Ascending aorta (tissue), 2 donors: ENCODE measurements at regions not wholly inside any gene's neighbourhood (a gene's known extent, or its start where the extent isn't known, plus 50 kb on each side); places are given as distances from the start of the nearest gene placed in this dataset.

Experiments used
- DNase-seq, 2 donors: peaks; one replicate each; pipeline ENCODE4 v3.0.0-alpha.2; 2019; ENCODE audit warnings: low spot score in 2 of 2
- H3K27ac ChIP-seq, 2 donors: fragments of 200-600 bp; sonication (generic); one replicate each; pipeline ENCODE4 v1.5.1; 2016 to 2017; ENCODE audit warnings: mild to moderate bottlenecking in 1 of 2
- H3K27me3 ChIP-seq: fragments of 200-600 bp; sonication (generic); one replicate; pipeline ENCODE4 v1.5.1; 2017
- H3K36me3 ChIP-seq, 2 donors: fragments of 200-600 bp; sonication (generic); one replicate each; pipeline ENCODE4 v1.5.1; 2016
- H3K4me1 ChIP-seq, 2 donors: fragments of 200-600 bp; sonication (generic); one replicate each; pipeline ENCODE4 v1.5.1; 2016 to 2017; ENCODE audit warnings: mild to moderate bottlenecking in 1 of 2
- H3K4me3 ChIP-seq, 2 donors: fragments of 200-600 bp; sonication (generic); one replicate each; pipeline ENCODE4 v1.5.1; 2016 to 2017; ENCODE audit warnings: mild to moderate bottlenecking in 1 of 2
- H3K9me3 ChIP-seq, 2 donors: fragments of 200-600 bp; sonication (generic); one replicate each; pipeline ENCODE4 v1.5.1; 2016
- CTCF ChIP-seq, 3 experiments: fragments of 200-600 bp in 2 of 3; fragments of 450-650 bp in 1 of 3; sonication (generic) in 2 of 3; IDR thresholded peaks; one replicate each; pipeline ENCODE4 v1.5.1; 2016 to 2019; ENCODE audit warnings: antibody characterized with exemption in 3 of 3, mild to moderate bottlenecking in 1 of 3, moderate library complexity in 1 of 3
- intact Hi-C: fragments of 100-400 bp; cut with DNase I; formaldehyde crosslinking; loops from one replicate; pipeline ENCODE4 v1.15.1; 2023

GRCh38 chr16:65547772-65548446 lies 426.0 kb upstream of the CDH11 start:
- no peak overlapping the region for H3K4me3 ChIP-seq
- intact Hi-C loops, result no loop called here
- H3K27me3 ChIP-seq, result no peaks in the 10 kb centered on the region
- peaks cover 0 to 11% of the 10 kb centered on the region in 2 donors for H3K4me1 ChIP-seq
- H3K27ac ChIP-seq, result no peak overlapping the region
- H3K36me3 ChIP-seq, result no peaks in the 10 kb centered on the region
- no peak for TF ChIP-seq CTCF (IDR thresholded peaks at IDR 0.05)
- DNase-seq, result no peak
- H3K9me3 ChIP-seq, result no peaks in the 10 kb centered on the region

- no peak for DNase-seq
- intact Hi-C loops, result no loop called here
- H3K36me3 ChIP-seq, result no peaks in the 10 kb centered on the region
- H3K27ac ChIP-seq, result no peak overlapping the region
- H3K4me1 ChIP-seq, result peaks cover 0 to 11% of the 10 kb centered on the region in 2 donors
- no peak for TF ChIP-seq CTCF (IDR thresholded peaks at IDR 0.05)
- no peaks in the 10 kb centered on the region for H3K27me3 ChIP-seq
- H3K4me3 ChIP-seq, result no peak overlapping the region
- H3K9me3 ChIP-seq, result no peaks in the 10 kb centered on the region
Observed at GRCh38 chr16:65546353-65546791, 424.5 kb upstream of the CDH11 start.

GRCh38 chr16:65545413-65545956 lies 423.6 kb upstream of the CDH11 start:
- H3K27me3 ChIP-seq, result no peaks in the 10 kb centered on the region
- intact Hi-C loops, result no loop called here
- no peak overlapping the region for H3K4me3 ChIP-seq
- no peak for TF ChIP-seq CTCF (IDR thresholded peaks at IDR 0.05)
- no peaks in the 10 kb centered on the region for H3K9me3 ChIP-seq
- no peaks in the 10 kb centered on the region for H3K36me3 ChIP-seq
- peaks cover 0 to 11% of the 10 kb centered on the region in 2 donors for H3K4me1 ChIP-seq
- no peak overlapping the region for H3K27ac ChIP-seq
- DNase-seq, result no peak

GRCh38 chr16:65543781-65544740 lies 422.2 kb upstream of the CDH11 start:
- Histone ChIP-seq H3K4me3 (no peak overlapping the region), H3K9me3 (no peaks in the 10 kb centered on the region), H3K27me3 (no peaks in the 10 kb centered on the region), H3K36me3 (no peaks in the 10 kb centered on the region), H3K27ac (no peak overlapping the region), H3K4me1 (peaks cover 0 to 8% of the 10 kb centered on the region in 2 donors)
- DNase-seq, result no peak
- TF ChIP-seq CTCF (IDR thresholded peaks at IDR 0.05), result no peak
- intact Hi-C loops, result no loop called here

GRCh38 chr16:65541646-65542045 lies 419.8 kb upstream of the CDH11 start:
- Histone ChIP-seq H3K4me3 (no peak overlapping the region), H3K4me1 (peaks cover 0 to 8% of the 10 kb centered on the region in 2 donors), H3K36me3 (no peaks in the 10 kb centered on the region), H3K9me3 (no peaks in the 10 kb centered on the region), H3K27ac (no peak overlapping the region), H3K27me3 (no peaks in the 10 kb centered on the region)
- intact Hi-C loops, result no loop called here
- no peak for TF ChIP-seq CTCF (IDR thresholded peaks at IDR 0.05)
- DNase-seq, result no peak
